ENCODE measurements at regions not wholly inside any gene's neighbourhood (a gene's known extent, or its start where the extent isn't known, plus 50 kb on each side); places are given as distances from the start of the nearest gene placed in this dataset.

- no peak for TF ChIP-seq CTCF (IDR thresholded peaks at IDR 0.05; ENCODE audit: insufficient read depth, low read depth, low read length)
- no peak for TF ChIP-seq EZH2 (IDR thresholded peaks at IDR 0.05; ENCODE audit: insufficient read depth, low read length)
These were observed 185.7 kb upstream of the CCNH start for GRCh38 chr5:87598460-87598859.
